C4-2B (cell line): ENCODE measurements at regions not wholly inside any gene's neighbourhood (a gene's known extent, or its start where the extent isn't known, plus 50 kb on each side); places are given as distances from the start of the nearest gene placed in this dataset.
A peak's percentile ranks its signal among the peaks of the same experiment; 100 is the strongest.

Experiments used
- H3K27ac ChIP-seq: fragments of 450-650 bp; 2 replicates; pipeline ENCODE4 v1.5.1; 2017
- ZFX ChIP-seq: fragments of 450-650 bp; IDR thresholded peaks from 2 replicates; pipeline ENCODE4 v1.6.1; 2017
- TF ChIP-seq, protein P1 (sequence below): fragments of 450-650 bp; conservative IDR thresholded peaks from 2 replicates; pipeline ENCODE4 v1.5.1; 2017; ENCODE audit warnings: mild to moderate bottlenecking

DNA sequence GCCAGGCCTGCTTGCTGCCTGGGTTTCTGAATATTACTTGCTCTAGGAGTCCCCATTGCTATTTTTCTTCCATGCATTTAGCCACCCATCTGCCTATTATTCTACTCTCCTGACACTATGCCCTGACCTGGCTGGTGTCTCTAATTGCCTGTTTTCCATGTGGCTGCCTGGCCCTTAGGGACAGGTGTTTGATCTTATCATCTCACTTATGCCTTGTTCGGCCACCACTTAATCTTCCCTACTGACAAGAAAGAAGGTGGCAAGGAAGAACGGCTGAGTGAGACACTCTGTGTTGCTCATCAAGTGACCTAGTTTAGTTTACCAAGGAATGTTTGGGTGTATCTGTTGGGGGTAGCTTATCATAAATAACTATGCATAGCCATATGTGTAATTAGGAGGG is 50.4 kb upstream of the RAPH1 start:
- TF ChIP-seq ZFX, result no peak
- TF ChIP-seq, protein P1, sequence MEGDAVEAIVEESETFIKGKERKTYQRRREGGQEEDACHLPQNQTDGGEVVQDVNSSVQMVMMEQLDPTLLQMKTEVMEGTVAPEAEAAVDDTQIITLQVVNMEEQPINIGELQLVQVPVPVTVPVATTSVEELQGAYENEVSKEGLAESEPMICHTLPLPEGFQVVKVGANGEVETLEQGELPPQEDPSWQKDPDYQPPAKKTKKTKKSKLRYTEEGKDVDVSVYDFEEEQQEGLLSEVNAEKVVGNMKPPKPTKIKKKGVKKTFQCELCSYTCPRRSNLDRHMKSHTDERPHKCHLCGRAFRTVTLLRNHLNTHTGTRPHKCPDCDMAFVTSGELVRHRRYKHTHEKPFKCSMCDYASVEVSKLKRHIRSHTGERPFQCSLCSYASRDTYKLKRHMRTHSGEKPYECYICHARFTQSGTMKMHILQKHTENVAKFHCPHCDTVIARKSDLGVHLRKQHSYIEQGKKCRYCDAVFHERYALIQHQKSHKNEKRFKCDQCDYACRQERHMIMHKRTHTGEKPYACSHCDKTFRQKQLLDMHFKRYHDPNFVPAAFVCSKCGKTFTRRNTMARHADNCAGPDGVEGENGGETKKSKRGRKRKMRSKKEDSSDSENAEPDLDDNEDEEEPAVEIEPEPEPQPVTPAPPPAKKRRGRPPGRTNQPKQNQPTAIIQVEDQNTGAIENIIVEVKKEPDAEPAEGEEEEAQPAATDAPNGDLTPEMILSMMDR, result no peak
- H3K27ac ChIP-seq, result peak overlapping the region; percentile 22; the same call in 1 of the 2 replicates

DNA sequence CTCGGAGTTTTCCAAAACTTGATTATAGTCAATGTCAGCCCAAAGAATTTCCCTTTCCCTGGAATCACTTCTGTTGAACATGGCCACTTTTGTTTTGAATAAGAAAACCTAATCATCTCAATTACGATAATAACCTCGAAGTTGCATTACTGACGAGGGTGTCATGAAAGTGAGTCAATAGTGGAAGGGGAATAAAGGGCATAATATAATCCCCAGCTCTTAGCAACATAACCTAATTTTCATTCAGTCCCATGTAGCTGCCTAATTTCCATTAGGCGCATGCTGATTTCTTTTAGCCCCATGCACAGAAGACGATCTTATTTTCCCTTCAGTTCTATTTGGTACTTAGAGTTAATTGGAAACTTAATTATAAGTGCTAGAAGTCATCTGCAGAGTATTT is 51.1 kb upstream of the RAPH1 start:
- no peak overlapping the region for H3K27ac ChIP-seq
- TF ChIP-seq ZFX, result no peak
- TF ChIP-seq, protein P1, result no peak

DNA sequence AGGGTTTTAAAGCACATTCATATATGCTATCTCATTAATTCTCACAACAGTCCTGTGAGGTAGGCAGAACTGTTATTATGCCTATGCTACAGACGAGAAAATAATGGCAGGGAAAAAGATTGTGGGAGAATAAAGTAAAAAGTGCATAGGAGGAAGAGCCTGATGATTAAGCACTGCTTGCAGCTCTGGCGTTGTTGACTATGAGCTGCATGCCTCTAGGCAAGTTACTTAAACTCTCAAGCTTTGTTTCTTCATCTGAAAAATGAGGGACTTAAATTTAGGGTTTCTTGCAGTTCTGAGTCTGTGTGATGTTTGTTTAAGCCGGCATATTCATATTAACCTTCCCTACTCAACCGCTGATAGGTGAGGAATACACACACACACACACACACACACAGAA is 51.6 kb upstream of the RAPH1 start:
- TF ChIP-seq ZFX, result no peak
- TF ChIP-seq, protein P1, result no peak
- H3K27ac ChIP-seq, result no peak overlapping the region

DNA sequence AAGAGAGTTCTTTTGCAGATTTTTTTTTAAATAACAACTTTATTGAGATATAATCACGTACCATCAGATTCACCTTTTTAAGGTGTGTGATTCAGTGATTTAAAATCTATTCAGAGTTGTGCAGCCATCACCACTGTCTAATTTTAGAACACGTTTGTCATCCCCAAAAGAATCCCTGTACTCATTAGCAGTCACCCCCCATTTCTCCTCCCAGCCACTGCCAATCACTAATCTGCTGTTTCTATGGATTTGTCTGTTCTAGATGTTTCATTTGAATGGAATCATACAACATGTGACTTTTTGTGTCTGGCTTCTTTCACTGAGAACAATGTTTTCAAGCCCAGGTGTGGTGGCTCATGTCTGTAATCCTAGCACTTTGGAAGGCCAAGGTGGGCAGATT is 55.4 kb upstream of the RAPH1 start:
- TF ChIP-seq ZFX, result no peak
- TF ChIP-seq, protein P1, result no peak
- no peak overlapping the region for H3K27ac ChIP-seq

DNA sequence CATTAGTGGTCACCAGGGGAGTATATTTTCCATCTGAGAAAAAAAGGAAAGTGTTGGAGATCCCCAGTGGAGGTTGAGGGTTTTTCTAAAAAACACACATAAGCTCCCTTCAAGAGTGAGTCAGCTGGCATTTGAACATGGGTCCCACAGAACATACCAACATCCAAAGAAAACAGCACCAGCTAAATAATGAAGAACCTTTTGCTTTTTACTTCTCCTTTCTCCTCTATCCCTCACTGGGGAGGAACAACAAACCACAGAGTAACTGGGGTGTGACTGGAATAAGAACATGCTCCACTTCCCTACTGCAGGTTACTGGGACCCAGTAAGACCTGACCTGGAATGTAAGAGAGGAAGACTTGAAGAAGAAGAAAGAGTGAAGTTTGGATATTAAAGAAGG is 56.5 kb upstream of the RAPH1 start:
- TF ChIP-seq ZFX, result no peak
- TF ChIP-seq, protein P1, result no peak
- H3K27ac ChIP-seq, result no peak overlapping the region

DNA sequence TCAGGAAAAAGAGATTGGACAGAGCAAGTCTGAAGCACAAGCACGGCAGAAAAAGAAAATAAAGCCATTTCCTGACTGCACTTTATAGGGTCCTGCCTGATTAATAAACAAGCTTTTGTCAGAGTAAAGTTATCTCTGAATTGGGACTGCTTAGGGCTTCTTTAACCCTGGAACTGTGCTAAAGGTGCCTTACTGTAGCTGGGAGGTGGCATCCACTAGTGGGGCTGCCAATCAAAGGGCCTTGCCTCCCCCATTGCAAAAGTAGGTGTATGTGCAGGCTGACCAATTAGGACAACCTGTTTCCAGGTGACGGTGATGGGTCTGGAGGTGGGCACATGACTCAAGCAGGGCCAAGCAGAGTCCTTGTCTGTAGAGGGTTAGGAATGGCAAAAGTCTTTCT is 57.4 kb upstream of the RAPH1 start:
- no peak overlapping the region for H3K27ac ChIP-seq
- no peak for TF ChIP-seq ZFX
- TF ChIP-seq, protein P1, result no peak

DNA sequence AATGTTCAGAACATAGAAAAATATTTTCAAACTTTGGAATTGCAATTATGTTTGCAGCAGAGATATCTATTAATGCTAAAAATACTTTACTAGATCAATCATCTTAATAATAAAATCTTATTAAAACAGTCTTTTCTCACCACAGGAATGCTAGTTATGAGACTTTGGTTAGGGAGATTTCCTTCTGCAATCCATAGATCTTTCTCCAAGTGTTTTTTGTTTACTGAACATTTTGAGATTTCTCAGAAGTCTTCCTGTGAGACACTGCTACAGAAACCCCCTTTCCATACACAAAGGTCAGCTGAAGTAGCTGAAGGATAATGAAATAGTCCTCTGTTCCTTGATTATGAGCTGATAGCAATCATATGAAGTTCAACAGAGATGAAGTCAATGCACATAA is 59.4 kb upstream of the RAPH1 start:
- H3K27ac ChIP-seq, result no peak overlapping the region
- TF ChIP-seq, protein P1, result no peak
- TF ChIP-seq ZFX, result no peak
